ENCODE measurements at regions not wholly inside any gene's neighbourhood (a gene's known extent, or its start where the extent isn't known, plus 50 kb on each side); places are given as distances from the start of the nearest gene placed in this dataset.

DNA sequence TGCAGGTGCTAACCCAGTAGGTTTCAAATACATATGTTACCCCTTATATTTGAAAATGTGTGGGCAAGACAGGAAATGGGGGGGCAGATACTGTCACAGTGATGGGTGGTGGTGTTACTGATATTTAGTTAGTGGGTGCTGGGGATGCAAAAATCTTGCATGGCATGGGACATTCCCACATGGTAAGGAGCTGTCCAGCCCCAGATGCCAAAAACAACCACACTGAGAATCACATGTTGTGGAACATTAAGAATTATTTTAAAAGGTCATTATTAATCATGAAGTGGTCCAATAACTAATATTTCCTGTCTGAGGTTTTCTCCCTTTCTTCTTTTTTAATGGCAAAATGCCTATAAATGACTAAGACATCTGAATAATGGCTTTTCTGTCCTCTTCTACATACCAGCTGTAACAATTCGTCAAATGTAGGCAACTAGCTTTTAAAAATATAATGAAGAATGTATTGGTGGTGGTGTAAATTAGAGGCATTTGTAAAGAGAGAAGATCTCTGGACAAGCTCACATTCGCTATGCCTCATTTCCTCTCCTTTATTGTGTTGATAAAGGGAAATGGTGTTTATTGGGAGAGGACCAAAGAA, 57.3 kb upstream of the SLC35B3 start:
- no peaks in the 10 kb centered on the region for H3K27me3 Mint-ChIP-seq (ENCODE audit: insufficient read depth)
- no peak for TF ChIP-seq CTCF (IDR thresholded peaks at IDR 0.05)
- no peaks in the 10 kb centered on the region for H3K36me3 Mint-ChIP-seq (ENCODE audit: low read depth)
- H3K27ac Mint-ChIP-seq, result no peak overlapping the region
- no peak for DNase-seq
- no peaks in the 10 kb centered on the region for H3K4me1 Mint-ChIP-seq (ENCODE audit: low read depth)
- H3K9me3 Mint-ChIP-seq, result peaks cover 19% of the 10 kb centered on the region
- H3K4me3 Mint-ChIP-seq, result no peak overlapping the region

All from HFFc6 (cell line).